Panc1 (cell line): ENCODE measurements at regions not wholly inside any gene's neighbourhood (a gene's known extent, or its start where the extent isn't known, plus 50 kb on each side); places are given as distances from the start of the nearest gene placed in this dataset.

ENCODE experiments used
- CTCF ChIP-seq: fragments of 450-650 bp; IDR thresholded peaks from 2 replicates; pipeline ENCODE4 v1.5.1; 2017; ENCODE audit warnings: mild to moderate bottlenecking
- POLR2AphosphoS5 ChIP-seq: IDR thresholded peaks from 2 replicates; pipeline ENCODE4 v1.6.1; 2012; ENCODE audit warnings: mild to moderate bottlenecking, low read depth, low read length, moderate library complexity
- SIN3A ChIP-seq: IDR thresholded peaks from 2 replicates; pipeline ENCODE4 v1.6.1; 2012; ENCODE audit warnings: low read depth, mild to moderate bottlenecking, low read length, moderate library complexity, borderline replicate concordance; ENCODE audit not compliant: insufficient read depth
- TCF7L2 ChIP-seq: IDR thresholded peaks from 2 replicates; pipeline ENCODE4 v1.6.1; 2011; ENCODE audit warnings: mild to moderate bottlenecking, low read depth, low read length, inconsistent platforms

- TF ChIP-seq CTCF (no peak), SIN3A (no peak), POLR2AphosphoS5 (no peak), TCF7L2 (no peak)
These were observed 648.3 kb downstream of the GABRG1 start for GRCh38 chr4:45475548-45475947.
